OCI-LY1 (cell line): ENCODE measurements at regions not wholly inside any gene's neighbourhood (a gene's known extent, or its start where the extent isn't known, plus 50 kb on each side); places are given as distances from the start of the nearest gene placed in this dataset.

Experiments
- EZH2 ChIP-seq: fragments of 200-600 bp; sonication (generic), shearing (Covaris generic); IDR thresholded peaks from 2 replicates; pipeline ENCODE4 v1.8.0; 2017; ENCODE audit warnings: borderline replicate concordance, mixed run types, mild to moderate bottlenecking, antibody characterized with exemption, low read length, moderate library complexity, mixed read lengths
- TF ChIP-seq, protein P1 (sequence below): fragments of 200-600 bp; sonication (generic), shearing (Covaris generic); IDR thresholded peaks from 2 replicates; pipeline ENCODE4 v1.5.1; 2017; ENCODE audit warnings: mild to moderate bottlenecking, antibody characterized with exemption, low read length, moderate library complexity, mixed read lengths

DNA sequence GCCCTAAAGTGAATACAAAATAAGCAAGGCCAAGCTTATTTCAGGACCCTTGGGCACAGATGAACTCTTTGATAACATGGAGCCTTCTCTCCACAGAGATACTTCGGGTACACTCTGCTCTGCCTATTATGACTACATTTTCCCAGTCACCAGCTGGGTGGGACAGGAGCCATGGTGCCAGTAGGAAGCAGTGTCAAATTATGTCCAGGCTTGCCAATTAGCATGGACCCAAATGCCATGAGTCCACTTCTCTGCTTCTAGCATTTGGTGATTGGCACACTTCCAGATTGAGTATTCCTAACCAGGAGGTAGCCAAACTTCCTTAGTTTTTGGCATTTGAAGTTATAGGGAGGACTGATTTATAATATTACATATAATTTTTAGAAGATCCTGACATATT is 513.8 kb upstream of the HTR1E start:
- TF ChIP-seq, protein P1, sequence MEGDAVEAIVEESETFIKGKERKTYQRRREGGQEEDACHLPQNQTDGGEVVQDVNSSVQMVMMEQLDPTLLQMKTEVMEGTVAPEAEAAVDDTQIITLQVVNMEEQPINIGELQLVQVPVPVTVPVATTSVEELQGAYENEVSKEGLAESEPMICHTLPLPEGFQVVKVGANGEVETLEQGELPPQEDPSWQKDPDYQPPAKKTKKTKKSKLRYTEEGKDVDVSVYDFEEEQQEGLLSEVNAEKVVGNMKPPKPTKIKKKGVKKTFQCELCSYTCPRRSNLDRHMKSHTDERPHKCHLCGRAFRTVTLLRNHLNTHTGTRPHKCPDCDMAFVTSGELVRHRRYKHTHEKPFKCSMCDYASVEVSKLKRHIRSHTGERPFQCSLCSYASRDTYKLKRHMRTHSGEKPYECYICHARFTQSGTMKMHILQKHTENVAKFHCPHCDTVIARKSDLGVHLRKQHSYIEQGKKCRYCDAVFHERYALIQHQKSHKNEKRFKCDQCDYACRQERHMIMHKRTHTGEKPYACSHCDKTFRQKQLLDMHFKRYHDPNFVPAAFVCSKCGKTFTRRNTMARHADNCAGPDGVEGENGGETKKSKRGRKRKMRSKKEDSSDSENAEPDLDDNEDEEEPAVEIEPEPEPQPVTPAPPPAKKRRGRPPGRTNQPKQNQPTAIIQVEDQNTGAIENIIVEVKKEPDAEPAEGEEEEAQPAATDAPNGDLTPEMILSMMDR: no peak
- TF ChIP-seq EZH2: no peak
